PC-3 (cell line): ENCODE measurements at regions not wholly inside any gene's neighbourhood (a gene's known extent, or its start where the extent isn't known, plus 50 kb on each side); places are given as distances from the start of the nearest gene placed in this dataset.
"Not testable (repeated sequence)": the region's sequence is repeated elsewhere in the genome, so short reads cannot be mapped to it uniquely, and the experiment has no call there.

Source experiments
- ATAC-seq: fragments of 200-7000 bp; cut with Tn5 transposase; 2 replicates; pipeline ENCODE4 v1.9.1; 2020; ENCODE audit warnings: mild to moderate bottlenecking, moderate library complexity
- BruUV-seq: library from RNA; stranded (reverse); fragments of 400-500 nt; replicated peaks from 2 replicates; lab custom pipeline; 2021; lab: Mats Ljungman, UMichigan
- CTCF ChIA-PET: fragments of 300-600 bp; sonication (Branson Sonifier 250); formaldehyde crosslinking; loops from one replicate; lab custom pipeline; 2022; ENCODE audit warnings: antibody characterized with exemption; lab: Charles Lee
- POLR2A ChIA-PET: fragments of 300-600 bp; sonication (Branson Sonifier 250); formaldehyde crosslinking; loops from one replicate; lab custom pipeline; 2022; ENCODE audit warnings: antibody characterized with exemption; ENCODE audit not compliant: unreplicated experiment; lab: Charles Lee
- DNase-seq: peaks from one replicate; pipeline ENCODE4 v3.0.0-alpha.2; 2015
- H2AFZ ChIP-seq: fragments of 300-600 bp; sonication (generic); 2 replicates; pipeline ENCODE4 v1.6.0; 2016; ENCODE audit warnings: antibody characterized with exemption, low read length
- H3F3A ChIP-seq: fragments of 300-600 bp; sonication (generic); one replicate; pipeline ENCODE4 v1.6.0; 2017; ENCODE audit warnings: antibody characterized with exemption, low read length, control low read depth, mild to moderate bottlenecking; ENCODE audit not compliant: unreplicated experiment
- H3K27ac ChIP-seq: fragments of 300-600 bp; sonication (generic); 2 replicates; pipeline ENCODE4 v1.5.1; 2016; ENCODE audit warnings: mild to moderate bottlenecking, low read length
- H3K27me3 ChIP-seq: fragments of 300-600 bp; sonication (generic); 2 replicates; pipeline ENCODE4 v1.6.1; 2016; ENCODE audit warnings: low read length, mixed read lengths
- H3K36me3 ChIP-seq: fragments of 300-600 bp; sonication (generic); 2 replicates; pipeline ENCODE4 v1.6.1; 2016; ENCODE audit warnings: low read depth, mixed run types, low read length, mixed read lengths
- H3K4me1 ChIP-seq: fragments of 300-600 bp; sonication (generic); 2 replicates; pipeline ENCODE4 v1.5.1; 2016; ENCODE audit warnings: low read length; ENCODE audit not compliant: insufficient read depth
- H3K4me2 ChIP-seq: fragments of 300-600 bp; sonication (generic); 2 replicates; pipeline ENCODE4 v1.6.0; 2016; ENCODE audit warnings: low read length
- H3K4me3 ChIP-seq: fragments of 300-600 bp; sonication (generic); 2 replicates; pipeline ENCODE4 v1.5.1; 2016; ENCODE audit warnings: mild to moderate bottlenecking, low read length, mixed read lengths
- H3K79me2 ChIP-seq: fragments of 300-600 bp; sonication (generic); 2 replicates; pipeline ENCODE4 v1.6.1; 2017; ENCODE audit warnings: low read length, mixed read lengths
- H3K9ac ChIP-seq: fragments of 300-600 bp; sonication (generic); 2 replicates; pipeline ENCODE4 v1.6.0; 2016; ENCODE audit warnings: mild to moderate bottlenecking, low read length
- H3K9me2 ChIP-seq: fragments of 300-600 bp; sonication (generic); replicated peaks from 2 replicates; pipeline ENCODE4 v1.6.1; 2016; ENCODE audit warnings: mixed run types, low read length, mixed read lengths
- H3K9me3 ChIP-seq: fragments of 300-600 bp; sonication (generic); 2 replicates; pipeline ENCODE4 v1.6.1; 2016; ENCODE audit warnings: low read length, mixed read lengths
- H4K20me1 ChIP-seq: fragments of 300-600 bp; sonication (generic); 2 replicates; pipeline ENCODE4 v1.6.1; 2016; ENCODE audit warnings: low read length, mixed read lengths
- CTCF ChIP-seq: fragments of 300-600 bp; sonication (generic); conservative IDR thresholded peaks from 2 replicates; pipeline ENCODE4 v1.5.1; 2017; ENCODE audit warnings: antibody characterized with exemption, low read depth, mild to moderate bottlenecking, low read length
- EZH2 ChIP-seq: fragments of 300-600 bp; sonication (generic); IDR thresholded peaks from one replicate; pipeline ENCODE4 v1.6.1; 2017; ENCODE audit warnings: antibody characterized with exemption, mild to moderate bottlenecking, low read length; ENCODE audit not compliant: unreplicated experiment
- EZH2phosphoT487 ChIP-seq: fragments of 300-600 bp; sonication (generic); IDR thresholded peaks from 2 replicates; pipeline ENCODE4 v1.6.1; 2018; ENCODE audit warnings: mild to moderate bottlenecking, antibody characterized with exemption, low read length, borderline replicate concordance
- intact Hi-C: fragments of 100-400 bp; cut with micrococcal nuclease; formaldehyde crosslinking; loops from 2 replicates; pipeline ENCODE4 v1.9.0; 2023

- H4K20me1 ChIP-seq: no peaks in the 10 kb centered on the region
- POLR2A ChIA-PET: no interaction called here
Measured at GRCh38 chr10:15427843-15428414, 56.8 kb upstream of the FAM171A1 start.

GRCh38 chr10:15426558-15426957, 55.5 kb upstream of the FAM171A1 start:
- H4K20me1 ChIP-seq: no peaks in the 10 kb centered on the region
- ChIA-PET POLR2A (no interaction called here), CTCF (no interaction called here)
- no peaks in the 10 kb centered on the region for H3K36me3 ChIP-seq
- no peaks in the 10 kb centered on the region for H3K9me3 ChIP-seq
- H3F3A ChIP-seq: no peaks in the 10 kb centered on the region
- no peaks in the 10 kb centered on the region for H3K4me1 ChIP-seq
- DNase-seq: no peak
- intact Hi-C loops: no loop called here
- H3K4me2 ChIP-seq: no peak overlapping the region
- H2AFZ ChIP-seq: no peak overlapping the region
- H3K27me3 ChIP-seq: no peaks in the 10 kb centered on the region
- no peak overlapping the region for H3K4me3 ChIP-seq
- TF ChIP-seq CTCF: no peak
- no peak for TF ChIP-seq EZH2
- no peak for TF ChIP-seq EZH2phosphoT487
- no peaks in the 10 kb centered on the region for H3K79me2 ChIP-seq
- H3K27ac ChIP-seq: no peak overlapping the region
- no peak for ATAC-seq
- no peaks in the 10 kb centered on the region for H3K9me2 ChIP-seq
- no peak overlapping the region for H3K9ac ChIP-seq
- no TSS peak for BruUV-seq

More at GRCh38 chr10:15427843-15428414, 56.8 kb upstream of the FAM171A1 start:
- H3K9me3 ChIP-seq: no peaks in the 10 kb centered on the region
- intact Hi-C loops: loop anchor here (2.0 kb wide), 1 partner anchor 397 kb away; no protein-coding TSS in a partner anchor
- no TSS peak for BruUV-seq
- peak; percentile 53 for DNase-seq
- no peaks in the 10 kb centered on the region for H3F3A ChIP-seq
- H3K4me1 ChIP-seq: no peaks in the 10 kb centered on the region
- no peaks in the 10 kb centered on the region for H3K9me2 ChIP-seq
- no peak overlapping the region for H3K4me3 ChIP-seq
- no peak overlapping the region for H3K27ac ChIP-seq
- H3K79me2 ChIP-seq: no peaks in the 10 kb centered on the region
- no peaks in the 10 kb centered on the region for H3K36me3 ChIP-seq
- TF ChIP-seq CTCF: peak; percentile 62
- TF ChIP-seq EZH2phosphoT487: no peak
- no peak for TF ChIP-seq EZH2
- no peaks in the 10 kb centered on the region for H3K27me3 ChIP-seq
- peak; percentile 64 for ATAC-seq
- CTCF ChIA-PET: no interaction called here
- H2AFZ ChIP-seq: no peak overlapping the region
- no peak overlapping the region for H3K4me2 ChIP-seq
- no peak overlapping the region for H3K9ac ChIP-seq

- no peak overlapping the region for H3K27ac ChIP-seq
- no peaks in the 10 kb centered on the region for H3F3A ChIP-seq
- H3K9ac ChIP-seq: no peak overlapping the region
- no peaks in the 10 kb centered on the region for H3K4me1 ChIP-seq
- POLR2A ChIA-PET: no interaction called here
- no peak for TF ChIP-seq EZH2phosphoT487
- no peak for TF ChIP-seq EZH2
- no peak for TF ChIP-seq CTCF
- no peak for ATAC-seq
- no peaks in the 10 kb centered on the region for H3K9me3 ChIP-seq
- no TSS peak for BruUV-seq
- H3K4me2 ChIP-seq: no peak overlapping the region
- no peaks in the 10 kb centered on the region for H3K9me2 ChIP-seq
- no peaks in the 10 kb centered on the region for H3K27me3 ChIP-seq
- no peaks in the 10 kb centered on the region for H3K79me2 ChIP-seq
- no peak overlapping the region for H2AFZ ChIP-seq
- CTCF ChIA-PET: no interaction called here
- no peak overlapping the region for H3K4me3 ChIP-seq
- intact Hi-C loops: no loop called here
- DNase-seq: no peak
- no peaks in the 10 kb centered on the region for H4K20me1 ChIP-seq
- no peaks in the 10 kb centered on the region for H3K36me3 ChIP-seq
Measured at GRCh38 chr10:15426115-15426514, 55.0 kb upstream of the FAM171A1 start.

- H3K9me2 ChIP-seq, ATAC-seq, H3K4me1 ChIP-seq, intact Hi-C loops, BruUV-seq, CTCF ChIA-PET, H2AFZ ChIP-seq, H4K20me1 ChIP-seq, DNase-seq, H3K79me2 ChIP-seq, H3K4me3 ChIP-seq, H3F3A ChIP-seq, POLR2A ChIA-PET, H3K27ac ChIP-seq, H3K9ac ChIP-seq, H3K27me3 ChIP-seq, H3K9me3 ChIP-seq, H3K36me3 ChIP-seq, H3K4me2 ChIP-seq: not testable (repeated sequence)
Measured at GRCh38 chr10:15421875-15422274, 50.8 kb upstream of the FAM171A1 start.
